ENCODE measurements at regions not wholly inside any gene's neighbourhood (a gene's known extent, or its start where the extent isn't known, plus 50 kb on each side); places are given as distances from the start of the nearest gene placed in this dataset.

DNA sequence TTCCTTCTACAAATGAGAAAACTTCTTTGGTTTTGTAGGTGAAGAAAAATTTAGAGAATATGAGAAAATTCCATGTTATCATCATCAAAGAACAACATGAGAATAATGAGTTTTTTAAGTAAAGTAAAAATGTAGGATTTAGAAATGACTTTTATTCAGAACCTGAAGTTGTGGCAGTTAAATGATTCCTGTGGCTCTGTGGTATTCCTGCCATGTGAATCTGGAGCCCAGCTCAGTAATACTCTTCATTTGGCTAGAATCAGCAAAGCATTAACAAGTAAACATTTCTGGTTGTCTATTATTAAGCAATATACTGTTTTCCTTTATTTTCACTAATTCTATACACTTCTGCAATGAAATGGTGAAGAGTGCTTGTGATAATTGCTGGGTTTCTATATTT, 95.6 kb upstream of the E2F7 start:
- Histone ChIP-seq H3K27ac (ENCODE audit: extremely low read depth, low read depth, low read length) (no peak overlapping the region), H3K4me1 (replicated peaks in 1 of 2; ENCODE audit: control insufficient read depth in 2 of 2, insufficient read depth in 2 of 2, low read length in 2 of 2) (no peaks in the 10 kb centered on the region), H2AFZ (ENCODE audit: low read depth, low read length) (no peak overlapping the region), H3K9me1 (ENCODE audit: control insufficient read depth, insufficient read depth, low read length) (no peaks in the 10 kb centered on the region), H3K4me3 (no peak overlapping the region), H3K36me3 (ENCODE audit: control insufficient read depth, insufficient read depth, low read length) (no peaks in the 10 kb centered on the region), H3K79me2 (ENCODE audit: control insufficient read depth, insufficient read depth, low read length) (no peaks in the 10 kb centered on the region), H3K9ac (ENCODE audit: insufficient read depth in 1 of 2, low read depth in 2 of 2, low read length in 2 of 2) (no peak overlapping the region), H4K20me1 (replicated peaks; ENCODE audit: control insufficient read depth, insufficient read depth, low read length) (no peaks in the 10 kb centered on the region), H3K27me3 (ENCODE audit: control insufficient read depth in 2 of 2, insufficient read depth in 2 of 2, low read length in 2 of 2) (no peaks in the 10 kb centered on the region), H3K4me2 (ENCODE audit: insufficient read depth, low read length) (no peak overlapping the region), H3K9me3 (replicated peaks; ENCODE audit: control insufficient read depth, insufficient read depth, low read depth, low read length) (no peaks in the 10 kb centered on the region)
- ChIA-PET CTCF (ENCODE audit: low intra/inter-chr PET ratio) (no interaction called here), POLR2A (no interaction called here)
- DNase-seq (ENCODE audit: extremely low read depth in 1 of 4, low spot score in 3 of 4) = no peak
- intact Hi-C loops (cut with micrococcal nuclease) = no loop called here
- BruUV-seq (replicated peaks) = no TSS peak
- FAIRE-seq = no peak
- ATAC-seq = no peak
- in situ Hi-C loops (cut with MboI) = no loop called here
- TF ChIP-seq, protein P1, sequence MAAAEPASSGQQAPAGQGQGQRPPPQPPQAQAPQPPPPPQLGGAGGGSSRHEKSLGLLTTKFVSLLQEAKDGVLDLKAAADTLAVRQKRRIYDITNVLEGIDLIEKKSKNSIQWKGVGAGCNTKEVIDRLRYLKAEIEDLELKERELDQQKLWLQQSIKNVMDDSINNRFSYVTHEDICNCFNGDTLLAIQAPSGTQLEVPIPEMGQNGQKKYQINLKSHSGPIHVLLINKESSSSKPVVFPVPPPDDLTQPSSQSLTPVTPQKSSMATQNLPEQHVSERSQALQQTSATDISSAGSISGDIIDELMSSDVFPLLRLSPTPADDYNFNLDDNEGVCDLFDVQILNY (CRISPR knock-in tag; IDR thresholded peaks at IDR 0.05) = no peak

DNA sequence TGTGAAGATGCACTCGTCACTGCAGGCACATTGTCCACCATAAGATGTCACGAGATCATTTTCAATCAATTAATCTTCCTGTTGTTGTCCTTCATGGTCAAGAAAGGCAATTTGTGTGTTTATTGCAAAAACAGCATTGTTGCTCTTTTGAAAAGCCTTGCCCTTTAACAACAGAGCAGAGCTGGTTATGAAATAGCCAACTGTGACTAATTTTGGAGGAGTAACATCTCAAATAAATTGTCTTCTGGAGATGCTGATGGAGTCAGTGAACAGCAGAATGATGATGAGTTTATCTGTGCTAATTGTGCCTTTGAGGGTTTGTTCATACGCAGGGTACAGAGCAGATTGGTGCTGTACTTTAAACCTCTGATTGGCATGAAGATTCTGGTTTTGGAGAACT, 88.3 kb upstream of the E2F7 start:
- Histone ChIP-seq H3K4me2 (ENCODE audit: insufficient read depth, low read length) (no peak overlapping the region), H3K9me1 (ENCODE audit: control insufficient read depth, insufficient read depth, low read length) (no peaks in the 10 kb centered on the region), H3K79me2 (ENCODE audit: control insufficient read depth, insufficient read depth, low read length) (no peaks in the 10 kb centered on the region), H4K20me1 (replicated peaks; ENCODE audit: control insufficient read depth, insufficient read depth, low read length) (no peaks in the 10 kb centered on the region), H3K4me1 (replicated peaks in 1 of 2; ENCODE audit: control insufficient read depth in 2 of 2, insufficient read depth in 2 of 2, low read length in 2 of 2) (no peaks in the 10 kb centered on the region), H3K36me3 (ENCODE audit: control insufficient read depth, insufficient read depth, low read length) (no peaks in the 10 kb centered on the region), H2AFZ (ENCODE audit: low read depth, low read length) (no peak overlapping the region), H3K4me3 (no peak overlapping the region), H3K27me3 (ENCODE audit: control insufficient read depth in 2 of 2, insufficient read depth in 2 of 2, low read length in 2 of 2) (no peaks in the 10 kb centered on the region), H3K27ac (ENCODE audit: extremely low read depth, low read depth, low read length) (no peak overlapping the region), H3K9ac (ENCODE audit: insufficient read depth in 1 of 2, low read depth in 2 of 2, low read length in 2 of 2) (no peak overlapping the region), H3K9me3 (replicated peaks; ENCODE audit: control insufficient read depth, insufficient read depth, low read depth, low read length) (no peaks in the 10 kb centered on the region)
- POLR2A ChIA-PET = no interaction called here
- in situ Hi-C loops (cut with MboI) = no loop called here
- no peak for DNase-seq (ENCODE audit: extremely low read depth in 1 of 4, low spot score in 3 of 4)
- intact Hi-C loops (cut with micrococcal nuclease) = no loop called here
- WGBS (ENCODE audit: insufficient coverage, low coverage, missing lambda C conversion rate) = 3% methylated on average over 3 of the region's 3 CpGs
- FAIRE-seq = no peak
- CTCF ChIA-PET (ENCODE audit: low intra/inter-chr PET ratio) = no interaction called here
- no TSS peak for BruUV-seq (replicated peaks)
- ATAC-seq = no peak
- TF ChIP-seq CEBPZ (IDR thresholded peaks at IDR 0.05; ENCODE audit: borderline replicate concordance, low read depth, low read length) = no peak
- no peak for TF ChIP-seq RBBP5 (IDR thresholded peaks at IDR 0.05; ENCODE audit: borderline replicate concordance, insufficient read depth, low read length, poor library complexity, severe bottlenecking)
- no peak for TF ChIP-seq DPF2 (IDR thresholded peaks at IDR 0.05)
- TF ChIP-seq ZSCAN29 (IDR thresholded peaks at IDR 0.05) = no peak
- no peak for TF ChIP-seq HDAC2 (IDR thresholded peaks at IDR 0.05)
- no peak for TF ChIP-seq ZNF184 (CRISPR knock-in tag; IDR thresholded peaks at IDR 0.05)
- TF ChIP-seq MCM7 (IDR thresholded peaks at IDR 0.05) = no peak
- no peak for TF ChIP-seq ARHGAP35 (IDR thresholded peaks at IDR 0.05; ENCODE audit: partially characterized antibody)
- TF ChIP-seq, protein P2, sequence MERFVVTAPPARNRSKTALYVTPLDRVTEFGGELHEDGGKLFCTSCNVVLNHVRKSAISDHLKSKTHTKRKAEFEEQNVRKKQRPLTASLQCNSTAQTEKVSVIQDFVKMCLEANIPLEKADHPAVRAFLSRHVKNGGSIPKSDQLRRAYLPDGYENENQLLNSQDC (CRISPR knock-in tag; IDR thresholded peaks at IDR 0.05) = no peak
- TF ChIP-seq, protein P3, sequence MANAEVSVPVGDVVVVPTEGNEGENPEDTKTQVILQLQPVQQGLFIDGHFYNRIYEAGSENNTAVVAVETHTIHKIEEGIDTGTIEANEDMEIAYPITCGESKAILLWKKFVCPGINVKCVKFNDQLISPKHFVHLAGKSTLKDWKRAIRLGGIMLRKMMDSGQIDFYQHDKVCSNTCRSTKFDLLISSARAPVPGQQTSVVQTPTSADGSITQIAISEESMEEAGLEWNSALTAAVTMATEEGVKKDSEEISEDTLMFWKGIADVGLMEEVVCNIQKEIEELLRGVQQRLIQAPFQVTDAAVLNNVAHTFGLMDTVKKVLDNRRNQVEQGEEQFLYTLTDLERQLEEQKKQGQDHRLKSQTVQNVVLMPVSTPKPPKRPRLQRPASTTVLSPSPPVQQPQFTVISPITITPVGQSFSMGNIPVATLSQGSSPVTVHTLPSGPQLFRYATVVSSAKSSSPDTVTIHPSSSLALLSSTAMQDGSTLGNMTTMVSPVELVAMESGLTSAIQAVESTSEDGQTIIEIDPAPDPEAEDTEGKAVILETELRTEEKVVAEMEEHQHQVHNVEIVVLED (CRISPR knock-in tag; IDR thresholded peaks at IDR 0.05) = no peak
